H1 (cell line): ENCODE measurements at regions not wholly inside any gene's neighbourhood (a gene's known extent, or its start where the extent isn't known, plus 50 kb on each side); places are given as distances from the start of the nearest gene placed in this dataset.

Source experiments
- CTCF ChIA-PET: fragments of 300-600 bp; sonication (Branson Sonifier 250); formaldehyde crosslinking; loops from one replicate; lab custom pipeline; 2021; ENCODE audit not compliant: partially characterized antibody; lab: Charles Lee
- POLR2A ChIA-PET: fragments of 300-600 bp; sonication (Branson Sonifier 250); formaldehyde crosslinking; loops from one replicate; lab custom pipeline; 2021; ENCODE audit warnings: inconsistent platforms; ENCODE audit not compliant: partially characterized antibody; lab: Charles Lee
- DNase-seq, 2 experiments: peaks; one replicate each; pipeline versions ENCODE4 v3.0.0 to v3.0.0-alpha.2; 2010 to 2022; ENCODE audit warnings: low spot score in 2 of 2, low read depth in 1 of 2, mixed read lengths in 1 of 2
- FAIRE-seq: peaks from 2 replicates; lab custom pipeline; 2011; peaks lifted over from hg19 to GRCh38; lab: Jason Lieb, UNC
- H2AFZ ChIP-seq: 2 replicates; pipeline ENCODE4 v1.8.1; 2012; ENCODE audit warnings: low read length, inconsistent platforms
- H2AK5ac ChIP-seq: 2 replicates; pipeline ENCODE4 v1.6.1; 2013; ENCODE audit warnings: low read depth, low read length
- H2BK120ac ChIP-seq: replicated peaks from 2 replicates; pipeline ENCODE3; 2013; ENCODE audit warnings: low read depth, low read length, inconsistent platforms
- H2BK12ac ChIP-seq: 2 replicates; pipeline ENCODE4 v1.6.1; 2013; ENCODE audit warnings: low read depth, low read length
- H2BK15ac ChIP-seq: 2 replicates; pipeline ENCODE4 v1.6.1; 2013; ENCODE audit warnings: low read length
- H2BK20ac ChIP-seq: 2 replicates; pipeline ENCODE4 v1.6.1; 2013; ENCODE audit warnings: low read length
- H2BK5ac ChIP-seq: 2 replicates; pipeline ENCODE4 v1.6.1; 2013; ENCODE audit warnings: low read depth, low read length
- H3K14ac ChIP-seq: 2 replicates; pipeline ENCODE4 v1.6.1; 2013; ENCODE audit warnings: inconsistent platforms; ENCODE audit not compliant: insufficient read length
- H3K18ac ChIP-seq: 2 replicates; pipeline ENCODE4 v1.6.1; 2013; ENCODE audit warnings: low read length; ENCODE audit errors: extremely low read depth
- H3K23ac ChIP-seq: 2 replicates; pipeline ENCODE4 v1.6.1; 2013; ENCODE audit warnings: inconsistent platforms; ENCODE audit not compliant: insufficient read length
- H3K23me2 ChIP-seq: 2 replicates; pipeline ENCODE4 v1.6.1; 2013; ENCODE audit warnings: low read depth, low read length
- H3K27ac ChIP-seq: 2 replicates; pipeline ENCODE4 v1.6.1; 2011; ENCODE audit warnings: low read depth, low read length, inconsistent platforms
- H3K27me3 ChIP-seq, 4 experiments: replicated peaks in 1 of 4; 1 replicate in 1 of 4; 2 replicates in 3 of 4; pipeline versions ENCODE4 v1.6.1 to v1.8.1; 2011 to 2013; ENCODE audit warnings: low read length in 3 of 4, mild to moderate bottlenecking in 3 of 4, inconsistent platforms in 2 of 4, mixed read lengths in 2 of 4, moderate library complexity in 1 of 4; ENCODE audit not compliant: control insufficient read depth in 3 of 4, insufficient read depth in 3 of 4; ENCODE audit errors: extremely low read depth in 1 of 4
- H3K36me3 ChIP-seq, 4 experiments: 2 replicates each; pipeline versions ENCODE4 v1.6.1 to v1.8.1; 2011 to 2013; ENCODE audit warnings: mild to moderate bottlenecking in 4 of 4, low read length in 3 of 4, moderate library complexity in 2 of 4, control low read depth in 1 of 4, inconsistent platforms in 1 of 4; ENCODE audit not compliant: insufficient read depth in 4 of 4, control insufficient read depth in 2 of 4
- H3K4ac ChIP-seq: replicated peaks from 2 replicates; pipeline ENCODE3; 2013; ENCODE audit warnings: low read length, low read depth, mixed read lengths, inconsistent platforms; ENCODE audit not compliant: insufficient read length
- H3K4me1 ChIP-seq, 4 experiments: replicated peaks in 1 of 4; 1 replicate in 1 of 4; 2 replicates in 3 of 4; pipeline versions ENCODE4 v1.6.1 to v1.8.1; 2011 to 2013; ENCODE audit warnings: low read length in 3 of 4, inconsistent platforms in 2 of 4, mixed read lengths in 1 of 4; ENCODE audit not compliant: insufficient read depth in 4 of 4, control insufficient read depth in 3 of 4
- H3K4me2 ChIP-seq, 2 experiments: 2 replicates each; pipeline versions ENCODE4 v1.6.1 to v1.8.1; 2011 to 2013; ENCODE audit warnings: low read depth in 2 of 2, low read length in 2 of 2, control low read depth in 1 of 2, inconsistent platforms in 1 of 2, mild to moderate bottlenecking in 1 of 2; ENCODE audit not compliant: insufficient read depth in 1 of 2
- H3K4me3 ChIP-seq, 4 experiments: fragments of 200-600, 300-600 bp in 1 of 4; sonication (generic), shearing (Covaris generic), sonication (Bioruptor Twin) in 1 of 4; 2 replicates each; pipeline versions ENCODE4 v1.5.1 to v1.8.1; 2011 to 2016; ENCODE audit warnings: low read length in 4 of 4, low read depth in 3 of 4, control low read depth in 2 of 4, inconsistent platforms in 2 of 4, mild to moderate bottlenecking in 2 of 4, mixed read lengths in 1 of 4, moderate library complexity in 1 of 4; ENCODE audit not compliant: insufficient read depth in 2 of 4; ENCODE audit errors: extremely low read depth in 1 of 4
- H3K56ac ChIP-seq: replicated peaks from 2 replicates; pipeline ENCODE3; 2013; ENCODE audit warnings: low read depth, mild to moderate bottlenecking, mixed read lengths, low read length, inconsistent platforms; ENCODE audit not compliant: insufficient read length
- H3K79me1 ChIP-seq: 2 replicates; pipeline ENCODE4 v1.6.1; 2013; ENCODE audit warnings: low read depth, low read length, control low read depth
- H3K79me2 ChIP-seq, 2 experiments: 2 replicates each; pipeline versions ENCODE4 v1.6.1 to v1.8.1; 2012 to 2013; ENCODE audit warnings: low read length in 2 of 2, mild to moderate bottlenecking in 2 of 2, inconsistent platforms in 1 of 2; ENCODE audit not compliant: insufficient read depth in 2 of 2, control insufficient read depth in 1 of 2
- H3K9ac ChIP-seq, 4 experiments: replicated peaks in 1 of 4; 1 replicate in 1 of 4; 2 replicates in 3 of 4; pipeline versions ENCODE4 v1.6.1 to v1.8.1; 2011 to 2013; ENCODE audit warnings: low read depth in 3 of 4, low read length in 3 of 4, control low read depth in 2 of 4, mild to moderate bottlenecking in 2 of 4, moderate library complexity in 2 of 4, inconsistent platforms in 1 of 4; ENCODE audit errors: extremely low read depth in 1 of 4
- H3K9me3 ChIP-seq, 2 experiments: 2 replicates each; pipeline versions ENCODE4 v1.6.1 to v1.8.1; 2012 to 2013; ENCODE audit warnings: mild to moderate bottlenecking in 2 of 2, moderate library complexity in 2 of 2, control low read depth in 1 of 2, inconsistent platforms in 1 of 2, low read depth in 1 of 2, low read length in 1 of 2, mixed read lengths in 1 of 2; ENCODE audit not compliant: insufficient read depth in 2 of 2
- H4K20me1 ChIP-seq, 2 experiments: replicated peaks in 1 of 2; 2 replicates each; pipeline versions ENCODE3 to v1.8.1; 2011 to 2013; ENCODE audit warnings: inconsistent platforms in 2 of 2, low read length in 2 of 2, mild to moderate bottlenecking in 1 of 2; ENCODE audit not compliant: insufficient read depth in 2 of 2, control insufficient read depth in 1 of 2
- H4K5ac ChIP-seq: 2 replicates; pipeline ENCODE4 v1.6.1; 2013; ENCODE audit warnings: low read length, low read depth, mixed read lengths, inconsistent platforms; ENCODE audit not compliant: insufficient read length
- H4K8ac ChIP-seq: 2 replicates; pipeline ENCODE4 v1.8.0; 2013; ENCODE audit warnings: mild to moderate bottlenecking, moderate library complexity, low read length, inconsistent platforms; ENCODE audit not compliant: insufficient read depth; ENCODE audit errors: extremely low read depth
- H4K91ac ChIP-seq: replicated peaks from 2 replicates; pipeline ENCODE3; 2013; ENCODE audit warnings: low read length, mixed read lengths, inconsistent platforms; ENCODE audit not compliant: insufficient read length
- CBX5 ChIP-seq: fragments of 300-800, 300-1000 bp; sonication (generic); IDR thresholded peaks from 2 replicates; pipeline ENCODE4 v1.7.1; 2016; ENCODE audit warnings: antibody characterized with exemption, low read length, low read depth
- CREB1 ChIP-seq: IDR thresholded peaks from 2 replicates; pipeline ENCODE4 v1.6.1; 2012; ENCODE audit warnings: inconsistent platforms
- EGR1 ChIP-seq: IDR thresholded peaks from 2 replicates; pipeline ENCODE4 v1.6.1; 2011; ENCODE audit warnings: low read depth, low read length, borderline replicate concordance
- EP300 ChIP-seq, 2 experiments: IDR thresholded peaks; 1 replicate in 1 of 2; 2 replicates in 1 of 2; pipeline ENCODE4 v1.6.1; 2011 to 2012; ENCODE audit warnings: low read depth in 2 of 2, low read length in 2 of 2, mild to moderate bottlenecking in 2 of 2, borderline replicate concordance in 1 of 2, inconsistent platforms in 1 of 2, moderate library complexity in 1 of 2
- MAFK ChIP-seq: IDR thresholded peaks from 2 replicates; pipeline ENCODE4 v1.6.1; 2012; ENCODE audit warnings: low read depth, mild to moderate bottlenecking, improper control_type of control experiment, low read length
- NRF1 ChIP-seq: IDR thresholded peaks from 2 replicates; pipeline ENCODE4 v1.6.1; 2011; ENCODE audit warnings: mild to moderate bottlenecking, low read depth, low read length, improper control_type of control experiment
- RFX5 ChIP-seq: IDR thresholded peaks from 2 replicates; pipeline ENCODE4 v1.6.1; 2011; ENCODE audit warnings: low read depth, low read length, improper control_type of control experiment, borderline replicate concordance
- SUZ12 ChIP-seq: fragments of 200-600 bp; sonication (generic); IDR thresholded peaks from 2 replicates; pipeline ENCODE4 v1.6.1; 2012; ENCODE audit warnings: mild to moderate bottlenecking, inconsistent platforms, low read length, moderate library complexity, mixed read lengths
- YY1 ChIP-seq: IDR thresholded peaks from 2 replicates; pipeline ENCODE4 v1.6.1; 2011; ENCODE audit warnings: low read depth, mild to moderate bottlenecking, low read length
- WGBS, 2 experiments: shearing (Covaris generic) in 1 of 2; methylation state at CpG; one replicate each; pipeline versions ENCODE4 v1.1.6 to v1.1.7; 2013 to 2015; ENCODE audit warnings: low lambda C conversion rate in 2 of 2, mixed read lengths in 2 of 2, inconsistent platforms in 1 of 2, low coverage in 1 of 2, missing lambda C conversion rate in 1 of 2; ENCODE audit not compliant: insufficient replicate concordance in 2 of 2, insufficient coverage in 1 of 2, insufficient read length in 1 of 2; ENCODE audit errors: extremely low coverage in 1 of 2, missing lambda C conversion rate in 1 of 2; 5-methylcytosine and 5-hydroxymethylcytosine counted together
- TF ChIP-seq, protein P1 (sequence below), 3 experiments: IDR thresholded peaks; 1 replicate in 2 of 3; 2 replicates in 1 of 3; pipeline versions ENCODE4 v1.5.1 to v1.6.1; 2011; ENCODE audit warnings: low read length in 3 of 3, mild to moderate bottlenecking in 3 of 3, inconsistent platforms in 2 of 3, low read depth in 1 of 3, moderate library complexity in 1 of 3; ENCODE audit not compliant: insufficient read depth in 1 of 3; ENCODE audit errors: control extremely low read depth in 1 of 3

DNA sequence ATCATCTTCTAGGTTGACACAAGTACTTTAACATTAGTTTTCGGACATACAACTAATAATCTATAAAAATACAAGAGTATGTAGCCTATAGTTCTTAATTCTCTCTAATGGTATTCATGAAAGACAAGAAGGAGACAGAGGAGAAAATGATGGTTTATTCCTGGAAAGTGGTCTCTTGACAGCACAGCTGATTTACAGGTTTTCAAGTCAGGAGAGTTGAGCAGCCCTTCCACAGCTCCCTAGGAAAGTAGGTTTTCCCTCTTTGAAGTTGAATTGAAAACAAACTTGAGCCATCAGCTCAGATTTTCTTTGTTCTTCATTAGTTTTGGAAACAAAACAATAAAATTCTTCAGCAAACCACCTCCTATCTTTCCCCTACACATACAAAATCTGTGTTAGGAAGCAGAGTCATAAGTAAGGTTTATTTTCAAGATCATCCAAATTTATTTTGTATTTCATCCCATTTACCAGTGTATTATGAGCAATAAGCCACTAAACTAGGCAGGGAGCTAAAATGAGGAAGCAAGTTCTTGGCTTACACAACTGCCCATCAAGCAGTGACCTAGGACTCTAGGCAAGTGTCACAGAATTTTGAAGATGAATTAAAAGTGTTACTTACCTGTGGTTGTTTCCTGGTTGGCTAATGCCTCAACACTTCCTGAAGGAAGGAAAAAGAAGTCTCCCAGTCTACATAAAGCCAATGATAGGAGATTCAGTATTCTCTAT lies 357.0 kb downstream of the BCAT1 start:
- Histone ChIP-seq H3K18ac (no peak overlapping the region), H3K4me3 (no peak overlapping the region), H3K23me2 (no peaks in the 10 kb centered on the region), H4K5ac (no peak overlapping the region), H4K20me1 (no peaks in the 10 kb centered on the region), H3K36me3 (no peaks in the 10 kb centered on the region), H3K9me3 (no peaks in the 10 kb centered on the region), H3K27ac (no peak overlapping the region), H2BK15ac (no peak overlapping the region), H3K56ac (no peak overlapping the region), H2BK120ac (no peak overlapping the region), H3K9ac (no peak overlapping the region), H4K8ac (no peak overlapping the region), H3K79me2 (no peaks in the 10 kb centered on the region), H3K4ac (no peak overlapping the region), H2AFZ (no peak overlapping the region), H4K91ac (no peak overlapping the region), H3K79me1 (no peaks in the 10 kb centered on the region), H3K4me2 (no peak overlapping the region), H3K23ac (no peak overlapping the region), H2BK12ac (no peak overlapping the region), H2BK5ac (no peak overlapping the region), H2BK20ac (no peak overlapping the region), H3K4me1 (peaks cover 0 to 3% (median 0%) of the 10 kb centered on the region in 4 experiments; a peak in 1 of 7 replicates), H2AK5ac (no peak overlapping the region), H3K27me3 (no peaks in the 10 kb centered on the region), H3K14ac (no peak overlapping the region)
- ChIA-PET CTCF (interaction anchor here (1.1 kb wide), 1 partner anchor 21 kb away, joined by 3 read pairs; no protein-coding TSS in a partner anchor), POLR2A (no interaction called here)
- TF ChIP-seq EP300 (IDR thresholded peaks at IDR 0.05; ENCODE audit: borderline replicate concordance in 1 of 2, low read depth in 2 of 2, low read length in 2 of 2) (no peak), NRF1 (no peak), CREB1 (no peak), RFX5 (no peak), MAFK (no peak), SUZ12 (no peak), YY1 (no peak), EGR1 (no peak), CBX5 (no peak)
- TF ChIP-seq, protein P1, sequence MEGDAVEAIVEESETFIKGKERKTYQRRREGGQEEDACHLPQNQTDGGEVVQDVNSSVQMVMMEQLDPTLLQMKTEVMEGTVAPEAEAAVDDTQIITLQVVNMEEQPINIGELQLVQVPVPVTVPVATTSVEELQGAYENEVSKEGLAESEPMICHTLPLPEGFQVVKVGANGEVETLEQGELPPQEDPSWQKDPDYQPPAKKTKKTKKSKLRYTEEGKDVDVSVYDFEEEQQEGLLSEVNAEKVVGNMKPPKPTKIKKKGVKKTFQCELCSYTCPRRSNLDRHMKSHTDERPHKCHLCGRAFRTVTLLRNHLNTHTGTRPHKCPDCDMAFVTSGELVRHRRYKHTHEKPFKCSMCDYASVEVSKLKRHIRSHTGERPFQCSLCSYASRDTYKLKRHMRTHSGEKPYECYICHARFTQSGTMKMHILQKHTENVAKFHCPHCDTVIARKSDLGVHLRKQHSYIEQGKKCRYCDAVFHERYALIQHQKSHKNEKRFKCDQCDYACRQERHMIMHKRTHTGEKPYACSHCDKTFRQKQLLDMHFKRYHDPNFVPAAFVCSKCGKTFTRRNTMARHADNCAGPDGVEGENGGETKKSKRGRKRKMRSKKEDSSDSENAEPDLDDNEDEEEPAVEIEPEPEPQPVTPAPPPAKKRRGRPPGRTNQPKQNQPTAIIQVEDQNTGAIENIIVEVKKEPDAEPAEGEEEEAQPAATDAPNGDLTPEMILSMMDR (IDR thresholded peaks at IDR 0.05; ENCODE audit: control extremely low read depth in 1 of 3, insufficient read depth in 1 of 3, low read depth in 1 of 3, low read length in 3 of 3), result no peak
- no peak for DNase-seq
- FAIRE-seq, result no peak
- 90% methylated on average over 1 of the region's 1 CpG; no CpG with 5 or more reads in 1 of the 2 experiments for WGBS, 2 experiments
